ENCODE measurements at regions not wholly inside any gene's neighbourhood (a gene's known extent, or its start where the extent isn't known, plus 50 kb on each side); places are given as distances from the start of the nearest gene placed in this dataset.

GRCh38 chr11:122423273-122423672 lies 232.2 kb upstream of the UBASH3B start:
- no TSS peak for BruUV-seq (replicated peaks)
- Mint-ChIP-seq H3K4me1 (ENCODE audit: low read depth, unreplicated experiment) (peaks cover under 1% of the 10 kb centered on the region), H3K27me3 (ENCODE audit: unreplicated experiment) (peaks cover 23% of the 10 kb centered on the region), H3K4me3 (ENCODE audit: low read depth, unreplicated experiment) (no peak overlapping the region), H3K36me3 (ENCODE audit: insufficient read depth, unreplicated experiment) (no peaks in the 10 kb centered on the region), H3K9me3 (ENCODE audit: low read depth, unreplicated experiment) (no peaks in the 10 kb centered on the region), H3K27ac (ENCODE audit: unreplicated experiment) (no peak overlapping the region)
- CTCF ChIA-PET, result interaction anchor here (1.1 kb wide), 1 partner anchor 31 kb away, joined by 3 read pairs; no protein-coding TSS in a partner anchor
- no peak for TF ChIP-seq CTCF (IDR thresholded peaks at IDR 0.05; ENCODE audit: unreplicated experiment)
- no peak for DNase-seq
- intact Hi-C loops (cut with micrococcal nuclease; ENCODE audit: unreplicated experiment), result no loop called here

GRCh38 chr11:122422682-122423081 lies 232.8 kb upstream of the UBASH3B start:
- TF ChIP-seq CTCF (IDR thresholded peaks at IDR 0.05; ENCODE audit: unreplicated experiment), result no peak
- peaks cover 17% of the 10 kb centered on the region for H3K27me3 Mint-ChIP-seq (ENCODE audit: unreplicated experiment)
- intact Hi-C loops (cut with micrococcal nuclease; ENCODE audit: unreplicated experiment), result no loop called here

GRCh38 chr11:122421702-122422101 lies 233.8 kb upstream of the UBASH3B start:
- no TSS peak for BruUV-seq (replicated peaks)
- TF ChIP-seq CTCF (IDR thresholded peaks at IDR 0.05; ENCODE audit: unreplicated experiment), result no peak
- peaks cover 7% of the 10 kb centered on the region for H3K27me3 Mint-ChIP-seq (ENCODE audit: unreplicated experiment)
- CTCF ChIA-PET, result interaction anchor here (0.6 kb wide), 1 partner anchor 1242 kb away, joined by 7 read pairs; no protein-coding TSS in a partner anchor
- H3K4me1 Mint-ChIP-seq (ENCODE audit: low read depth, unreplicated experiment), result peaks cover 8% of the 10 kb centered on the region
- intact Hi-C loops (cut with micrococcal nuclease; ENCODE audit: unreplicated experiment), result no loop called here
- H3K36me3 Mint-ChIP-seq (ENCODE audit: insufficient read depth, unreplicated experiment), result no peaks in the 10 kb centered on the region
- H3K4me3 Mint-ChIP-seq (ENCODE audit: low read depth, unreplicated experiment), result no peak overlapping the region
- DNase-seq, result no peak
- no peak overlapping the region for H3K27ac Mint-ChIP-seq (ENCODE audit: unreplicated experiment)
- no peaks in the 10 kb centered on the region for H3K9me3 Mint-ChIP-seq (ENCODE audit: low read depth, unreplicated experiment)

More at GRCh38 chr11:122422682-122423081, 232.8 kb upstream of the UBASH3B start:
- no peak overlapping the region for H3K4me3 Mint-ChIP-seq (ENCODE audit: low read depth, unreplicated experiment)
- no peaks in the 10 kb centered on the region for H3K9me3 Mint-ChIP-seq (ENCODE audit: low read depth, unreplicated experiment)
- CTCF ChIA-PET, result interaction anchor here (1.1 kb wide), 1 partner anchor 30 kb away, joined by 3 read pairs; no protein-coding TSS in a partner anchor
- no peak for DNase-seq
- H3K36me3 Mint-ChIP-seq (ENCODE audit: insufficient read depth, unreplicated experiment), result no peaks in the 10 kb centered on the region
- H3K4me1 Mint-ChIP-seq (ENCODE audit: low read depth, unreplicated experiment), result peaks cover 7% of the 10 kb centered on the region
- H3K27ac Mint-ChIP-seq (ENCODE audit: unreplicated experiment), result no peak overlapping the region
- no TSS peak for BruUV-seq (replicated peaks)

GRCh38 chr11:122418032-122418431 lies 237.5 kb upstream of the UBASH3B start:
- H3K27ac Mint-ChIP-seq (ENCODE audit: unreplicated experiment), result peak overlapping the region; percentile 55
- H3K36me3 Mint-ChIP-seq (ENCODE audit: insufficient read depth, unreplicated experiment), result no peaks in the 10 kb centered on the region
- H3K9me3 Mint-ChIP-seq (ENCODE audit: low read depth, unreplicated experiment), result no peaks in the 10 kb centered on the region
- peak; percentile 12 for DNase-seq
- BruUV-seq (replicated peaks), result no TSS peak
- H3K4me3 Mint-ChIP-seq (ENCODE audit: low read depth, unreplicated experiment), result peak overlapping the region; percentile 40
- CTCF ChIA-PET, result no interaction called here
- H3K27me3 Mint-ChIP-seq (ENCODE audit: unreplicated experiment), result no peaks in the 10 kb centered on the region
- no peak for TF ChIP-seq CTCF (IDR thresholded peaks at IDR 0.05; ENCODE audit: unreplicated experiment)
- peaks cover 8% of the 10 kb centered on the region for H3K4me1 Mint-ChIP-seq (ENCODE audit: low read depth, unreplicated experiment)
- intact Hi-C loops (cut with micrococcal nuclease; ENCODE audit: unreplicated experiment), result no loop called here

Measured in Calu3 (cell line).